ENCODE measurements at regions not wholly inside any gene's neighbourhood (a gene's known extent, or its start where the extent isn't known, plus 50 kb on each side); places are given as distances from the start of the nearest gene placed in this dataset.

GRCh38 chr15:79195239-79195638, 87.3 kb upstream of the ANKRD34C start:
- Histone ChIP-seq H3K36me3 (no peaks in the 10 kb centered on the region), H3K4me3 (no peak overlapping the region), H3K27me3 (peaks cover 0 to 20% (median 0%) of the 10 kb centered on the region in 9 donors), H3K27ac (no peak overlapping the region), H3K9me3 (no peaks in the 10 kb centered on the region), H3K4me1 (no peaks in the 10 kb centered on the region)
- 58 to 64% (median 61%) methylated on average over 4 of the region's 4 CpGs for WGBS, 4 donors
- DNase-seq (no peak), ATAC-seq (no peak)
- intact Hi-C loops (cut with DNase I) = no loop called here
- no peak for TF ChIP-seq POLR2A (IDR thresholded peaks at IDR 0.05)
- no peak for TF ChIP-seq CTCF (IDR thresholded peaks at IDR 0.05)

GRCh38 chr15:79194386-79194785, 88.1 kb upstream of the ANKRD34C start:
- H3K27ac ChIP-seq = no peak overlapping the region
- DNase-seq = no peak
- ATAC-seq = no peak
- no peak overlapping the region for H3K4me3 ChIP-seq
- H3K4me1 ChIP-seq = no peaks in the 10 kb centered on the region
- 35 to 39% (median 37%) methylated on average over 3 of the region's 3 CpGs for WGBS, 4 donors
- no peaks in the 10 kb centered on the region for H3K9me3 ChIP-seq
- TF ChIP-seq CTCF (IDR thresholded peaks at IDR 0.05) (no peak), POLR2A (IDR thresholded peaks at IDR 0.05) (no peak)
- H3K27me3 ChIP-seq = peaks cover 0 to 20% (median 0%) of the 10 kb centered on the region in 9 donors
- intact Hi-C loops (cut with DNase I) = no loop called here
- H3K36me3 ChIP-seq = no peaks in the 10 kb centered on the region

- 69 to 91% (median 80%) methylated on average over 2 of the region's 2 CpGs for WGBS, 4 donors
- Histone ChIP-seq H3K4me1 (no peaks in the 10 kb centered on the region), H3K9me3 (no peaks in the 10 kb centered on the region), H3K27me3 (peaks cover 0 to 20% (median 0%) of the 10 kb centered on the region in 9 donors), H3K36me3 (no peaks in the 10 kb centered on the region), H3K27ac (no peak overlapping the region), H3K4me3 (no peak overlapping the region)
- intact Hi-C loops (cut with DNase I) = no loop called here
- DNase-seq (no peak), ATAC-seq (no peak)
- TF ChIP-seq CTCF (IDR thresholded peaks at IDR 0.05) (no peak), POLR2A (IDR thresholded peaks at IDR 0.05) (no peak)
These were observed 89.0 kb upstream of the ANKRD34C start for GRCh38 chr15:79193549-79193948.

- no peak for ATAC-seq
- Histone ChIP-seq H3K4me1 (no peaks in the 10 kb centered on the region), H3K36me3 (no peaks in the 10 kb centered on the region), H3K4me3 (no peak overlapping the region), H3K27me3 (peaks cover 0 to 20% (median 0%) of the 10 kb centered on the region in 9 donors), H3K9me3 (no peaks in the 10 kb centered on the region), H3K27ac (no peak overlapping the region)
- DNase-seq = no peak
- intact Hi-C loops (cut with DNase I) = no loop called here
- 65 to 77% (median 68%) methylated on average over 6 of the region's 6 CpGs for WGBS, 4 donors
- no peak for TF ChIP-seq CTCF (IDR thresholded peaks at IDR 0.05)
- TF ChIP-seq POLR2A (IDR thresholded peaks at IDR 0.05) = no peak
These were observed 89.4 kb upstream of the ANKRD34C start for GRCh38 chr15:79193103-79193502.

Data from heart left ventricle (tissue), 16 donors.